ENCODE measurements at regions not wholly inside any gene's neighbourhood (a gene's known extent, or its start where the extent isn't known, plus 50 kb on each side); places are given as distances from the start of the nearest gene placed in this dataset.
"Not testable (repeated sequence)": the region's sequence is repeated elsewhere in the genome, so short reads cannot be mapped to it uniquely, and the experiment has no call there.

DNA sequence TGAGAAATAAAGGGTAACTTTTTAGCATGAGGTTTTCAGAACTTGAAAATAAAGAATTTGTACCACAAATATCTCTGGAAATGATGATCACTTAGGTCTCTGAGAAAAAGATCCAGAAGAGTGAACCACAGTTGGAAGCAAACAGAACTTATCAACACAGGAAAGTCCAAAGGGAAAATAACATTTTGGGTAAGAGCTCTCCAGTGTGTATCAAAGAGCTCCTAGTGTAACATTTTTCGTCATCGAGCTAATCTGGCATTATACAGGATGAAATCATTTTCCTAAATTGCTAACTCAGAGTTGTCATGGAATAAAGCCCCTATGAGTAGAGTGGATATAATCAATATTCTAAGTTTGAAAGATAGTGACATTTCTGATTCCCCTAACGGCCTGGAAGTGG, 104.0 kb downstream of the LMO4 start:
- Histone ChIP-seq H3K4me3 (ENCODE audit: low read depth, low read length, poor library complexity, severe bottlenecking) (no peak overlapping the region), H3K9ac (ENCODE audit: low read length) (no peak overlapping the region), H3K79me2 (ENCODE audit: insufficient read depth, low read length) (no peaks in the 10 kb centered on the region), H3K27me3 (ENCODE audit: insufficient read depth, low read length) (no peaks in the 10 kb centered on the region), H3K4me1 (ENCODE audit: insufficient read depth, low read length, severe bottlenecking) (peaks cover 8% of the 10 kb centered on the region), H3K4me2 (ENCODE audit: low read length) (no peak overlapping the region), H3K9me3 (ENCODE audit: low read length) (no peaks in the 10 kb centered on the region), H3K36me3 (ENCODE audit: insufficient read depth, low read length) (no peaks in the 10 kb centered on the region), H3K9me2 (ENCODE audit: low read depth, low read length) (no peaks in the 10 kb centered on the region), H4K20me1 (ENCODE audit: insufficient read depth, low read length) (no peaks in the 10 kb centered on the region), H3K27ac (ENCODE audit: low read depth, low read length, poor library complexity, severe bottlenecking) (no peak overlapping the region), H3F3A (ENCODE audit: insufficient read depth, low read length) (no peaks in the 10 kb centered on the region), H2AFZ (ENCODE audit: low read length) (no peak overlapping the region)
- TF ChIP-seq EZH2 (IDR thresholded peaks at IDR 0.05; ENCODE audit: borderline replicate concordance, low read length): no peak
- TF ChIP-seq, protein P1, sequence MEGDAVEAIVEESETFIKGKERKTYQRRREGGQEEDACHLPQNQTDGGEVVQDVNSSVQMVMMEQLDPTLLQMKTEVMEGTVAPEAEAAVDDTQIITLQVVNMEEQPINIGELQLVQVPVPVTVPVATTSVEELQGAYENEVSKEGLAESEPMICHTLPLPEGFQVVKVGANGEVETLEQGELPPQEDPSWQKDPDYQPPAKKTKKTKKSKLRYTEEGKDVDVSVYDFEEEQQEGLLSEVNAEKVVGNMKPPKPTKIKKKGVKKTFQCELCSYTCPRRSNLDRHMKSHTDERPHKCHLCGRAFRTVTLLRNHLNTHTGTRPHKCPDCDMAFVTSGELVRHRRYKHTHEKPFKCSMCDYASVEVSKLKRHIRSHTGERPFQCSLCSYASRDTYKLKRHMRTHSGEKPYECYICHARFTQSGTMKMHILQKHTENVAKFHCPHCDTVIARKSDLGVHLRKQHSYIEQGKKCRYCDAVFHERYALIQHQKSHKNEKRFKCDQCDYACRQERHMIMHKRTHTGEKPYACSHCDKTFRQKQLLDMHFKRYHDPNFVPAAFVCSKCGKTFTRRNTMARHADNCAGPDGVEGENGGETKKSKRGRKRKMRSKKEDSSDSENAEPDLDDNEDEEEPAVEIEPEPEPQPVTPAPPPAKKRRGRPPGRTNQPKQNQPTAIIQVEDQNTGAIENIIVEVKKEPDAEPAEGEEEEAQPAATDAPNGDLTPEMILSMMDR (IDR thresholded peaks at IDR 0.05; ENCODE audit: low read length): no peak

DNA sequence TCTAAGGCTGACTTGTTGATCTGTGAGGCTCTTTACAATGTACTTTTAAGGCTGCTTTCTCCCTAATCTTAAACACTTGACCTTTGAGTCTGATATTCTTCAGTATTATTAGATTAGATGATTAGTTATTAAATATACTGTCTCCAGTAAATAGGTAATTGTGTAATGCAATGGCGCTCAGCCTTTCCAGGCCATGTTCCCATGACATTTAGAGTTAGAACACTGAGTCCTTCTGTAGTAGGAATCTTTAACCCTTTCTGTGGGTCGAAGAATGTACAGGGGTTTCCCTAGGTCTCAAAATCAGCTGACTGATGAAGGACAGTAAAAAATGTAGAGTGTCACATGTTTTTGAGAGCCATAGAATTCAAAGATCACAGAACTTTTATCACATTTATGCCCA, 104.4 kb downstream of the LMO4 start:
- H3K27me3 ChIP-seq (ENCODE audit: insufficient read depth, low read length); H3K27ac ChIP-seq (ENCODE audit: low read depth, low read length, poor library complexity, severe bottlenecking); H3K4me3 ChIP-seq (ENCODE audit: low read depth, low read length, poor library complexity, severe bottlenecking); H4K20me1 ChIP-seq (ENCODE audit: insufficient read depth, low read length); H3K9ac ChIP-seq (ENCODE audit: low read length); H2AFZ ChIP-seq (ENCODE audit: low read length); H3K79me2 ChIP-seq (ENCODE audit: insufficient read depth, low read length); H3K9me2 ChIP-seq (ENCODE audit: low read depth, low read length); H3K4me2 ChIP-seq (ENCODE audit: low read length); H3K9me3 ChIP-seq (ENCODE audit: low read length); H3K36me3 ChIP-seq (ENCODE audit: insufficient read depth, low read length); H3F3A ChIP-seq (ENCODE audit: insufficient read depth, low read length): not testable (repeated sequence)
- H3K4me1 ChIP-seq (ENCODE audit: insufficient read depth, low read length, severe bottlenecking): peaks cover 12% of the 10 kb centered on the region

DNA sequence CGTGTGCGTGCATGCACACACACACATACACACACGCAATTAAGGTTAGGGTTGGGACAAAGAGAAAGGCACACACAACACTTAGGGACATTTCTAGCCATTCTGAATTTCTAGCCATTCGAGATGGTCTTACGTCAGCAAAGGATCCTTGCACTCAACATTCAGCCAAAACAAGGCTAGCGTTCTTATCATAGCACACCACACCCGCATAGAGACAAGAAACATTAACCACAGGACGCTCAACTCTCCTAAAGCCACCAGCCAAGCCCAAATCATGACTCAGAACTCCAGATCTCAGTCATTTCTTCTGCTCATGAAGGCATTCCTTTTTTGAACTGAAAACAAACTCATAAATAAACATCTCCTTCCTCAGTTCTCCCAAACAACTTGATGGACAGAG, 106.8 kb downstream of the LMO4 start:
- Histone ChIP-seq H3K4me2 (ENCODE audit: low read length) (no peak overlapping the region), H4K20me1 (ENCODE audit: insufficient read depth, low read length) (no peaks in the 10 kb centered on the region), H3K9ac (ENCODE audit: low read length) (no peak overlapping the region), H3K79me2 (ENCODE audit: insufficient read depth, low read length) (no peaks in the 10 kb centered on the region), H2AFZ (ENCODE audit: low read length) (no peak overlapping the region), H3F3A (ENCODE audit: insufficient read depth, low read length) (no peaks in the 10 kb centered on the region), H3K9me3 (ENCODE audit: low read length) (no peaks in the 10 kb centered on the region), H3K9me2 (ENCODE audit: low read depth, low read length) (no peaks in the 10 kb centered on the region), H3K4me3 (ENCODE audit: low read depth, low read length, poor library complexity, severe bottlenecking) (no peak overlapping the region), H3K27me3 (ENCODE audit: insufficient read depth, low read length) (no peaks in the 10 kb centered on the region), H3K4me1 (ENCODE audit: insufficient read depth, low read length, severe bottlenecking) (peaks cover 15% of the 10 kb centered on the region), H3K27ac (ENCODE audit: low read depth, low read length, poor library complexity, severe bottlenecking) (no peak overlapping the region), H3K36me3 (ENCODE audit: insufficient read depth, low read length) (no peaks in the 10 kb centered on the region)
- no peak for TF ChIP-seq EZH2 (IDR thresholded peaks at IDR 0.05; ENCODE audit: borderline replicate concordance, low read length)
- TF ChIP-seq, protein P1 (IDR thresholded peaks at IDR 0.05; ENCODE audit: low read length): no peak

DNA sequence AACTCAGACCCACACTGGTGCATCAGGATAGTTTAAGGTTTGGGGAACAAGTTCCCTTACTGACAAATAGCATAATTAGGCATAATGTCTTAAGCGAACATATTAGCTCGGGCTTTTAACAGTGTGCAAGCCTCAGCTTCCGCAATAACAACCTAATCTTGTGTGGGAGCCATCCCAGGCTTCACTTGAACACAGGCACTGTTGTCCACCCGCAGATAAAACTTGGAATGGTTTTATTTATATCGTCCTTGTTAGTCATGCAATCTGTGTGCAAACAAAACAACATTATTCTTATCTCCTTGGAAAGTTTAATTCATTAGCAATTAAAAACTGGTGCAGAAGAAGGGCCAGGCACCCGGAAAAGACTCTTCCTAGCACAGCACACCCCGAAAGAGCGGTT, 107.4 kb downstream of the LMO4 start:
- not testable (repeated sequence) for H3K9me3 ChIP-seq (ENCODE audit: low read length); H2AFZ ChIP-seq (ENCODE audit: low read length); H3K9ac ChIP-seq (ENCODE audit: low read length); H3K4me3 ChIP-seq (ENCODE audit: low read depth, low read length, poor library complexity, severe bottlenecking); H4K20me1 ChIP-seq (ENCODE audit: insufficient read depth, low read length); H3K4me2 ChIP-seq (ENCODE audit: low read length); H3K36me3 ChIP-seq (ENCODE audit: insufficient read depth, low read length); H3K9me2 ChIP-seq (ENCODE audit: low read depth, low read length); H3K27me3 ChIP-seq (ENCODE audit: insufficient read depth, low read length); H3F3A ChIP-seq (ENCODE audit: insufficient read depth, low read length); H3K27ac ChIP-seq (ENCODE audit: low read depth, low read length, poor library complexity, severe bottlenecking); H3K79me2 ChIP-seq (ENCODE audit: insufficient read depth, low read length)
- peaks cover 15% of the 10 kb centered on the region for H3K4me1 ChIP-seq (ENCODE audit: insufficient read depth, low read length, severe bottlenecking)

All from OCI-LY1 (cell line).